SU-DHL-6 (cell line): ENCODE measurements at regions not wholly inside any gene's neighbourhood (a gene's known extent, or its start where the extent isn't known, plus 50 kb on each side); places are given as distances from the start of the nearest gene placed in this dataset.

Source experiments
- H2AFZ ChIP-seq: fragments of 200-600 bp; sonication (generic); 2 replicates; pipeline ENCODE4 v1.6.1; 2014; ENCODE audit warnings: low read depth, mild to moderate bottlenecking, moderate library complexity, mixed read lengths, antibody characterized with exemption, low read length; ENCODE audit not compliant: severe bottlenecking
- H3F3A ChIP-seq: fragments of 200-600 bp; shearing (Covaris generic); 2 replicates; pipeline ENCODE4 v1.6.0; 2016; ENCODE audit warnings: antibody characterized with exemption, mild to moderate bottlenecking; ENCODE audit not compliant: insufficient read depth
- H3K27ac ChIP-seq: fragments of 200-600 bp; sonication (generic); 2 replicates; pipeline ENCODE4 v1.5.1; 2016; ENCODE audit warnings: low read depth, mild to moderate bottlenecking, low read length, moderate library complexity, mixed read lengths
- H3K27me3 ChIP-seq: fragments of 200-600 bp; sonication (generic), shearing (Covaris generic); 2 replicates; pipeline ENCODE4 v1.6.0; 2014; ENCODE audit warnings: mild to moderate bottlenecking, low read length
- H3K36me3 ChIP-seq: fragments of 200-600 bp; sonication (generic); 2 replicates; pipeline ENCODE4 v1.6.1; 2014; ENCODE audit warnings: mild to moderate bottlenecking, low read length, mixed read lengths
- H3K4me2 ChIP-seq: fragments of 300-600, 200-600 bp; shearing (Covaris generic), sonication (generic); 2 replicates; pipeline ENCODE4 v1.6.0; 2014; ENCODE audit warnings: low read length, low read depth, mild to moderate bottlenecking; ENCODE audit not compliant: poor library complexity, severe bottlenecking
- H3K4me3 ChIP-seq: fragments of 200-600 bp; sonication (generic); 2 replicates; pipeline ENCODE4 v1.5.1; 2014; ENCODE audit warnings: antibody characterized with exemption, low read length, mild to moderate bottlenecking, mixed read lengths; ENCODE audit not compliant: insufficient read depth, poor library complexity, severe bottlenecking
- H3K79me2 ChIP-seq: fragments of 200-600 bp; sonication (generic); 2 replicates; pipeline ENCODE4 v1.6.1; 2014; ENCODE audit warnings: mild to moderate bottlenecking, low read length, moderate library complexity; ENCODE audit not compliant: insufficient read depth
- H3K9ac ChIP-seq: fragments of 200-600 bp; sonication (generic); 2 replicates; pipeline ENCODE4 v1.7.0; 2014; ENCODE audit warnings: mild to moderate bottlenecking, low read length
- H3K9me2 ChIP-seq: fragments of 200-600 bp; sonication (generic); replicated peaks from 2 replicates; pipeline ENCODE4 v1.6.1; 2014; ENCODE audit warnings: low read length; ENCODE audit not compliant: insufficient read depth
- H3K9me3 ChIP-seq: fragments of 200-600 bp; sonication (generic); 2 replicates; pipeline ENCODE4 v1.6.1; 2014; ENCODE audit warnings: low read length, mixed read lengths; ENCODE audit not compliant: insufficient read depth
- H4K20me1 ChIP-seq: fragments of 200-600 bp; sonication (generic); 2 replicates; pipeline ENCODE4 v1.6.1; 2014; ENCODE audit warnings: low read depth, mild to moderate bottlenecking, antibody characterized with exemption, low read length, moderate library complexity, mixed read lengths
- CTCF ChIP-seq: fragments of 200-600 bp; sonication (generic); IDR thresholded peaks from one replicate; pipeline ENCODE4 v1.5.1; 2017; ENCODE audit warnings: antibody characterized with exemption, mild to moderate bottlenecking, low read length, moderate library complexity; ENCODE audit not compliant: insufficient read depth, poor library complexity, severe bottlenecking
- EZH2phosphoT487 ChIP-seq: fragments of 200-600 bp; sonication (generic), shearing (Covaris generic); conservative IDR thresholded peaks from 2 replicates; pipeline ENCODE4 v1.6.1; 2018; ENCODE audit warnings: mild to moderate bottlenecking, antibody characterized with exemption, low read length, moderate library complexity, mixed read lengths

- H3K27ac ChIP-seq = no peak overlapping the region
- no peak overlapping the region for H3K4me2 ChIP-seq
- no peak overlapping the region for H3K9ac ChIP-seq
- TF ChIP-seq EZH2phosphoT487 (no peak), CTCF (no peak)
- H3K4me3 ChIP-seq = no peak overlapping the region
- no peak overlapping the region for H2AFZ ChIP-seq
- no peaks in the 10 kb centered on the region for H3F3A ChIP-seq
- H3K79me2 ChIP-seq = no peaks in the 10 kb centered on the region
- H3K9me2 ChIP-seq = no peaks in the 10 kb centered on the region
- H4K20me1 ChIP-seq = no peaks in the 10 kb centered on the region
- H3K9me3 ChIP-seq = no peaks in the 10 kb centered on the region
- no peaks in the 10 kb centered on the region for H3K36me3 ChIP-seq
- no peaks in the 10 kb centered on the region for H3K27me3 ChIP-seq
Observed at GRCh38 chr13:83452292-83452950, 429.9 kb downstream of the SLITRK1 start.

DNA sequence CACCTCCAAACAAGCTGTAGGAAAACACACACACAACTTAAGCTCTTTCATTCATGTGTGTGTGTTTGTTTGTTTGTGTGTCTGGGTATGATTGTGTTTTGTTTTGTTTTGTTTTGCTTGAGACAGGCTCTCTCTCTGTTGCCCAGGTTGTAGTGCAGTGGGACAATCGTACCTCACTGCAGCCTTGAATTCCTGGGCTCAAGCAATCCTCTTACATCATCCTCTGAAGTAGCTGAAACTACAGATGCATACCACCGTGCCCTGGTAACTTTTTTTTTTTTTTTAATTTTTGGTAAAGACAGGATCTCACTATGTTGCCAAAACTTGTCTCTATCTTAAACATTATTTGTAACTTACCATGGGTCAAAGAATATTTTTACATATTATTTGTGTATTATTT is 431.7 kb downstream of the SLITRK1 start:
- H3K9me2 ChIP-seq = no peaks in the 10 kb centered on the region
- H4K20me1 ChIP-seq = no peaks in the 10 kb centered on the region
- H3K36me3 ChIP-seq = no peaks in the 10 kb centered on the region
- H3K9me3 ChIP-seq = no peaks in the 10 kb centered on the region
- H3K4me3 ChIP-seq = no peak overlapping the region
- no peaks in the 10 kb centered on the region for H3K79me2 ChIP-seq
- TF ChIP-seq EZH2phosphoT487 = no peak
- TF ChIP-seq CTCF = no peak
- no peaks in the 10 kb centered on the region for H3K27me3 ChIP-seq
- H3F3A ChIP-seq = no peaks in the 10 kb centered on the region
- no peak overlapping the region for H3K9ac ChIP-seq
- H3K27ac ChIP-seq = no peak overlapping the region
- H3K4me2 ChIP-seq = no peak overlapping the region
- H2AFZ ChIP-seq = no peak overlapping the region

- Histone ChIP-seq H3K9me2 (no peaks in the 10 kb centered on the region), H3K4me2 (no peak overlapping the region), H4K20me1 (no peaks in the 10 kb centered on the region), H2AFZ (no peak overlapping the region), H3F3A (no peaks in the 10 kb centered on the region), H3K79me2 (no peaks in the 10 kb centered on the region), H3K36me3 (no peaks in the 10 kb centered on the region), H3K27ac (no peak overlapping the region), H3K4me3 (no peak overlapping the region), H3K9me3 (no peaks in the 10 kb centered on the region), H3K9ac (no peak overlapping the region), H3K27me3 (no peaks in the 10 kb centered on the region)
- TF ChIP-seq CTCF (no peak), EZH2phosphoT487 (no peak)
Observed at GRCh38 chr13:83449668-83450395, 432.4 kb downstream of the SLITRK1 start.
